Endothelial cell of umbilical vein (primary cell): ENCODE measurements at regions not wholly inside any gene's neighbourhood (a gene's known extent, or its start where the extent isn't known, plus 50 kb on each side); places are given as distances from the start of the nearest gene placed in this dataset.

Experiments
- BruUV-seq: library from RNA; stranded (reverse); fragments of 400-500 nt; replicated peaks from 2 replicates; lab custom pipeline; 2021; lab: Mats Ljungman, UMichigan
- CTCF ChIA-PET: fragments of 300-600, 350-600 bp; sonication (Branson Sonifier 250); formaldehyde crosslinking; loops from one replicate; lab custom pipeline; 2021; ENCODE audit warnings: antibody characterized with exemption, inconsistent platforms; lab: Charles Lee
- POLR2A ChIA-PET: fragments of 300-600, 350-600 bp; sonication (Branson Sonifier 250); formaldehyde crosslinking; loops from one replicate; lab custom pipeline; 2021; ENCODE audit warnings: antibody characterized with exemption, inconsistent platforms; lab: Charles Lee
- DNase-seq: peaks from one replicate; pipeline ENCODE4 v3.0.0-alpha.2; 2011; ENCODE audit warnings: low read depth, low spot score
- FAIRE-seq: peaks from 2 replicates; lab custom pipeline; 2011; peaks lifted over from hg19 to GRCh38; lab: Jason Lieb, UNC
- H2AFZ ChIP-seq: 2 replicates; pipeline ENCODE4 v1.6.0; 2012; ENCODE audit warnings: low read depth, low read length, control low read depth, inconsistent platforms
- H3K27ac ChIP-seq: 2 replicates; pipeline ENCODE4 v1.5.1; 2011; ENCODE audit warnings: low read depth, mild to moderate bottlenecking, control low read depth, low read length, moderate library complexity; ENCODE audit not compliant: insufficient read depth
- H3K27me3 ChIP-seq, 2 experiments: 2 replicates each; pipeline versions ENCODE4 v1.6.0 to v1.6.1; 2011; ENCODE audit warnings: low read length in 2 of 2, mixed read lengths in 1 of 2; ENCODE audit not compliant: control insufficient read depth in 2 of 2, insufficient read depth in 2 of 2
- H3K36me3 ChIP-seq, 2 experiments: 2 replicates in 1 of 2; 3 replicates in 1 of 2; pipeline ENCODE4 v1.5.1; 2011; ENCODE audit warnings: low read length in 2 of 2, mild to moderate bottlenecking in 1 of 2, moderate library complexity in 1 of 2; ENCODE audit not compliant: control insufficient read depth in 2 of 2, insufficient read depth in 2 of 2; ENCODE audit errors: extremely low read depth in 1 of 2
- H3K4me1 ChIP-seq: 3 replicates; pipeline ENCODE4 v1.5.1; 2011; ENCODE audit warnings: mild to moderate bottlenecking, low read length; ENCODE audit not compliant: control insufficient read depth, insufficient read depth; ENCODE audit errors: extremely low read depth
- H3K4me2 ChIP-seq: 2 replicates; pipeline ENCODE4 v1.6.1; 2011; ENCODE audit warnings: low read length, control low read depth, mixed read lengths; ENCODE audit not compliant: insufficient read depth
- H3K4me3 ChIP-seq, 3 experiments: fragments of 200-600 bp in 1 of 3; sonication (generic), shearing (Covaris generic) in 1 of 3; replicated peaks in 1 of 3; 2 replicates each; pipeline ENCODE4 v1.5.1; 2011 to 2016; ENCODE audit warnings: control low read depth in 3 of 3, low read length in 3 of 3, mild to moderate bottlenecking in 2 of 3, inconsistent platforms in 1 of 3, low read depth in 1 of 3, moderate library complexity in 1 of 3; ENCODE audit not compliant: insufficient read depth in 1 of 3
- H3K79me2 ChIP-seq: 2 replicates; pipeline ENCODE4 v1.6.0; 2012; ENCODE audit warnings: low read length, inconsistent platforms; ENCODE audit not compliant: control insufficient read depth, insufficient read depth
- H3K9ac ChIP-seq: replicated peaks from 2 replicates; pipeline ENCODE3; 2011; ENCODE audit warnings: low read length, control low read depth; ENCODE audit not compliant: insufficient read depth; ENCODE audit errors: extremely low read depth
- H3K9me1 ChIP-seq: replicated peaks from 3 replicates; pipeline ENCODE4 v1.6.0; 2011; ENCODE audit warnings: mild to moderate bottlenecking, low read length; ENCODE audit not compliant: control insufficient read depth, insufficient read depth; ENCODE audit errors: extremely low read depth
- H3K9me3 ChIP-seq: replicated peaks from 2 replicates; pipeline ENCODE4 v1.5.1; 2012; ENCODE audit warnings: low read length, inconsistent platforms; ENCODE audit not compliant: control insufficient read depth, insufficient read depth
- H4K20me1 ChIP-seq: replicated peaks from 2 replicates; pipeline ENCODE3; 2011; ENCODE audit warnings: mild to moderate bottlenecking, low read length; ENCODE audit not compliant: control insufficient read depth, insufficient read depth; ENCODE audit errors: extremely low read depth
- GATA2 ChIP-seq: IDR thresholded peaks from 2 replicates; pipeline ENCODE4 v1.7.0; 2011; ENCODE audit warnings: low read depth, mild to moderate bottlenecking, moderate library complexity, mixed read lengths, low read length; ENCODE audit not compliant: insufficient read length, insufficient read depth
- JUN ChIP-seq: IDR thresholded peaks from 2 replicates; pipeline ENCODE4 v1.6.1; 2011; ENCODE audit warnings: borderline replicate concordance, low read depth; ENCODE audit not compliant: insufficient read length, insufficient read depth
- POLR2A ChIP-seq: IDR thresholded peaks from 2 replicates; pipeline ENCODE4 v1.6.1; 2012; ENCODE audit warnings: low read depth, mild to moderate bottlenecking, control low read depth, low read length
- dilution Hi-C: fragments of 300-500 bp; cut with MboI; formaldehyde crosslinking; loops from one replicate; pipeline ENCODE4 v1.15.0; 2019; ENCODE audit warnings: low sequenced_read_pairs; ENCODE audit not compliant: extremely low pct_ligation_motif_present
- intact Hi-C: fragments of 100-400 bp; cut with micrococcal nuclease; formaldehyde crosslinking; loops from one replicate; pipeline ENCODE4 v1.10.0; 2022
- TF ChIP-seq, protein P1 (sequence below), 2 donors: IDR thresholded peaks; 1 replicate in 1 of 2; 2 replicates in 1 of 2; pipeline ENCODE4 v1.5.1; 2011; ENCODE audit warnings: low read length in 2 of 2, mild to moderate bottlenecking in 2 of 2, moderate library complexity in 2 of 2, control low read depth in 1 of 2, inconsistent platforms in 1 of 2, low read depth in 1 of 2; ENCODE audit not compliant: insufficient read depth in 1 of 2; ENCODE audit errors: extremely low read depth in 1 of 2

DNA sequence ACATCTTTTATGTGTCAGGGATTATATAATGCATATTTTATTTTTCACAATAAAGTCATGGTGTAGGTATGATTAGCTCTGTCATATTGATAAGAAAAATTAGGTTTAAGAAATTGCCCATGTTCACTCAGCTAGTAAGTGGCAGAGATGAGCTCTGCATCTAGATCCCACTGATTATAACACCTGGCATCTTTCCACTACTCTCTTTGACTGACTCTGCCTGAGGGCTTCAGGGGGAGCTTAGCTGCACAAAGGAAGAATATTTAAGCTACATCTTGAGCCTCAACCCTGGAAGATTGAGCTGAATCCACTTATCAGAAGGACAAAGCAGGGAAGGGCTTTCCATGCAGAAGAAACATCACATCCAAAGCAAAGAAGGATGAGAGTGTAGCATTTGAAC, 190.4 kb downstream of the MIS18A start:
- no peak overlapping the region for H3K9ac ChIP-seq
- no peaks in the 10 kb centered on the region for H4K20me1 ChIP-seq
- no peak overlapping the region for H3K27ac ChIP-seq
- no peak for DNase-seq
- TF ChIP-seq GATA2 (no peak), POLR2A (no peak), JUN (no peak)
- TF ChIP-seq, protein P1, sequence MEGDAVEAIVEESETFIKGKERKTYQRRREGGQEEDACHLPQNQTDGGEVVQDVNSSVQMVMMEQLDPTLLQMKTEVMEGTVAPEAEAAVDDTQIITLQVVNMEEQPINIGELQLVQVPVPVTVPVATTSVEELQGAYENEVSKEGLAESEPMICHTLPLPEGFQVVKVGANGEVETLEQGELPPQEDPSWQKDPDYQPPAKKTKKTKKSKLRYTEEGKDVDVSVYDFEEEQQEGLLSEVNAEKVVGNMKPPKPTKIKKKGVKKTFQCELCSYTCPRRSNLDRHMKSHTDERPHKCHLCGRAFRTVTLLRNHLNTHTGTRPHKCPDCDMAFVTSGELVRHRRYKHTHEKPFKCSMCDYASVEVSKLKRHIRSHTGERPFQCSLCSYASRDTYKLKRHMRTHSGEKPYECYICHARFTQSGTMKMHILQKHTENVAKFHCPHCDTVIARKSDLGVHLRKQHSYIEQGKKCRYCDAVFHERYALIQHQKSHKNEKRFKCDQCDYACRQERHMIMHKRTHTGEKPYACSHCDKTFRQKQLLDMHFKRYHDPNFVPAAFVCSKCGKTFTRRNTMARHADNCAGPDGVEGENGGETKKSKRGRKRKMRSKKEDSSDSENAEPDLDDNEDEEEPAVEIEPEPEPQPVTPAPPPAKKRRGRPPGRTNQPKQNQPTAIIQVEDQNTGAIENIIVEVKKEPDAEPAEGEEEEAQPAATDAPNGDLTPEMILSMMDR (IDR thresholded peaks at IDR 0.05; ENCODE audit: extremely low read depth in 1 of 2, insufficient read depth in 1 of 2, low read depth in 1 of 2, low read length in 2 of 2): no peak
- H3K9me3 ChIP-seq: no peaks in the 10 kb centered on the region
- dilution Hi-C loops (no loop called here), intact Hi-C loops (no loop called here)
- POLR2A ChIA-PET: no interaction called here
- no peaks in the 10 kb centered on the region for H3K79me2 ChIP-seq
- H3K4me2 ChIP-seq: no peak overlapping the region
- no peak overlapping the region for H2AFZ ChIP-seq
- H3K27me3 ChIP-seq: no peaks in the 10 kb centered on the region
- no peaks in the 10 kb centered on the region for H3K4me1 ChIP-seq
- H3K4me3 ChIP-seq: no peak overlapping the region
- no TSS peak for BruUV-seq
- CTCF ChIA-PET: interaction anchor here (0.9 to 1.5 kb wide), 5 partner anchors 8 to 223 kb away, joined by 3 to 9 read pairs (median 3); no protein-coding TSS in a partner anchor
- no peaks in the 10 kb centered on the region for H3K36me3 ChIP-seq
- FAIRE-seq: no peak
- H3K9me1 ChIP-seq: no peaks in the 10 kb centered on the region

DNA sequence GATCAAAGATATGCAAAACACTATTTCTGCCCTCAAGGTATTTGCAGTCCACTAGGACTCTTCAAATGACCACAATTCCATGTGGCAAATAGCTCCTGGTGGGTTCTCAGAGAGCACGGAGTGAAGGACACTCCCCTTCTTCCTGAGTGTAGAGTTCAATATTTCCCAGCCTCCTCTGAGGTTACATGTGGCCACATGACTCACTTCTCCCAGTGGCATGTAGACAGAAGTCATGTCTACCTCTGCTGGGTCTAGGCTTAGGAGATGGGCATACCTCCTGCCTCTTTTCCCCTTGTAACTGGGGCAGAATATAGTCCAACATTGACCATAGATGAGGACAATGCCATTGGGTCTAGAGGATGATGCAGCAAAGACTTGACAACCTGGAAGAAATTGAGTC, 191.4 kb downstream of the MIS18A start:
- Histone ChIP-seq H3K4me3 (no peak overlapping the region), H3K36me3 (no peaks in the 10 kb centered on the region), H3K79me2 (no peaks in the 10 kb centered on the region), H3K9me1 (no peaks in the 10 kb centered on the region), H2AFZ (no peak overlapping the region), H3K27ac (no peak overlapping the region), H3K9ac (no peak overlapping the region), H3K4me1 (no peaks in the 10 kb centered on the region), H3K4me2 (no peak overlapping the region), H4K20me1 (no peaks in the 10 kb centered on the region), H3K9me3 (no peaks in the 10 kb centered on the region), H3K27me3 (no peaks in the 10 kb centered on the region)
- FAIRE-seq (no peak), DNase-seq (no peak)
- intact Hi-C loops (no loop called here), dilution Hi-C loops (no loop called here)
- CTCF ChIA-PET: interaction anchor here (1.0 kb wide), 1 partner anchor 171 kb away, joined by 3 read pairs; no protein-coding TSS in a partner anchor
- TF ChIP-seq, protein P1 (IDR thresholded peaks at IDR 0.05; ENCODE audit: extremely low read depth in 1 of 2, insufficient read depth in 1 of 2, low read depth in 1 of 2, low read length in 2 of 2): no peak
- no TSS peak for BruUV-seq
- POLR2A ChIA-PET: no interaction called here
